Transverse colon (tissue), 4 donors: ENCODE measurements at regions not wholly inside any gene's neighbourhood (a gene's known extent, or its start where the extent isn't known, plus 50 kb on each side); places are given as distances from the start of the nearest gene placed in this dataset.

Experiments used
- CTCF ChIP-seq, 5 experiments: fragments of 200-600 bp in 3 of 5; fragments of 450-650 bp in 2 of 5; sonication (generic) in 3 of 5; IDR thresholded peaks; 1 replicate in 2 of 5; 2 replicates in 3 of 5; pipeline ENCODE4 v1.5.1; 2016 to 2017; ENCODE audit warnings: antibody characterized with exemption in 5 of 5, inconsistent platforms in 3 of 5, mild to moderate bottlenecking in 2 of 5, moderate library complexity in 1 of 5
- EP300 ChIP-seq: sonication (generic); formaldehyde crosslinking; IDR thresholded peaks from one replicate; pipeline ENCODE4 v1.6.1; 2017; ENCODE audit warnings: antibody characterized with exemption, low read depth
- POLR2A ChIP-seq: fragments of 450-650 bp; IDR thresholded peaks from one replicate; pipeline ENCODE4 v1.6.1; 2016; ENCODE audit warnings: antibody characterized with exemption, mild to moderate bottlenecking, moderate library complexity
- POLR2AphosphoS5 ChIP-seq, 3 donors: sonication (generic); formaldehyde crosslinking; IDR thresholded peaks; one replicate each; pipeline ENCODE4 v1.6.1; 2016; ENCODE audit warnings: antibody characterized with exemption in 3 of 3

- TF ChIP-seq CTCF (IDR thresholded peaks at IDR 0.05): no peak
- TF ChIP-seq POLR2A: no peak
- no peak for TF ChIP-seq POLR2AphosphoS5 (IDR thresholded peaks at IDR 0.05)
- TF ChIP-seq EP300: no peak
Measured at GRCh38 chr5:103461243-103461642, 101.3 kb downstream of the NUDT12 start.
